GM21737 (cell line): ENCODE measurements at regions not wholly inside any gene's neighbourhood (a gene's known extent, or its start where the extent isn't known, plus 50 kb on each side); places are given as distances from the start of the nearest gene placed in this dataset.

Experiments used
- ATAC-seq: cut with Tn5 transposase; IDR thresholded peaks from one replicate; pipeline ENCODE4 v1.9.1; 2021; ENCODE audit warnings: mild to moderate bottlenecking, moderate library complexity; ENCODE audit not compliant: unreplicated experiment

GRCh38 chr3:186487819-186488218, 56.4 kb downstream of the CRYGS start:
- no peak for ATAC-seq

GRCh38 chr3:186487037-186487436, 57.1 kb downstream of the CRYGS start:
- no peak for ATAC-seq

- ATAC-seq, result no peak
Observed at GRCh38 chr3:186483611-186484340, 60.4 kb downstream of the CRYGS start.

- ATAC-seq, result no peak
Observed at GRCh38 chr3:186481526-186481925, 62.7 kb downstream of the CRYGS start.

GRCh38 chr3:186477876-186478275, 66.3 kb downstream of the CRYGS start:
- ATAC-seq, result no peak

- no peak for ATAC-seq
Observed at GRCh38 chr3:186477033-186477432, 67.1 kb downstream of the CRYGS start.

- no peak for ATAC-seq
Observed at GRCh38 chr3:186476541-186476940, 67.6 kb downstream of the CRYGS start.

- ATAC-seq, result no peak
Observed at GRCh38 chr3:186476044-186476468, 68.1 kb downstream of the CRYGS start.

GRCh38 chr3:186473166-186473565, 71.0 kb downstream of the CRYGS start:
- ATAC-seq, result no peak

GRCh38 chr3:186472456-186473008, 71.6 kb downstream of the CRYGS start:
- no peak for ATAC-seq

- no peak for ATAC-seq
Observed at GRCh38 chr3:186471771-186472170, 72.4 kb downstream of the CRYGS start.

GRCh38 chr3:186469525-186469924, 74.7 kb downstream of the CRYGS start:
- ATAC-seq, result no peak

- no peak for ATAC-seq
Observed at GRCh38 chr3:186467969-186468368, 76.2 kb downstream of the CRYGS start.

- no peak for ATAC-seq
Observed at GRCh38 chr3:186466391-186466974, 77.7 kb downstream of the CRYGS start.

GRCh38 chr3:186465508-186465907, 78.7 kb downstream of the CRYGS start:
- no peak for ATAC-seq

- no peak for ATAC-seq
Observed at GRCh38 chr3:186464424-186465093, 79.6 kb downstream of the CRYGS start.

GRCh38 chr3:186461141-186461540, 83.0 kb downstream of the CRYGS start:
- ATAC-seq, result no peak

- ATAC-seq, result no peak
Observed at GRCh38 chr3:186459108-186459467, 85.1 kb downstream of the CRYGS start.

GRCh38 chr3:186458306-186459107, 85.7 kb downstream of the CRYGS start:
- no peak for ATAC-seq

- ATAC-seq, result no peak
Observed at GRCh38 chr3:186457236-186457635, 86.9 kb downstream of the CRYGS start.

GRCh38 chr3:186456731-186457191, 87.4 kb downstream of the CRYGS start:
- no peak for ATAC-seq
